ENCODE measurements at regions not wholly inside any gene's neighbourhood (a gene's known extent, or its start where the extent isn't known, plus 50 kb on each side); places are given as distances from the start of the nearest gene placed in this dataset.

- no TSS peak for BruUV-seq (replicated peaks)
- CTCF ChIA-PET, result no interaction called here
Observed at GRCh38 chr18:51936115-51936514, 403.9 kb upstream of the DCC start.

GRCh38 chr18:51941999-51942398 is 398.0 kb upstream of the DCC start:
- no peaks in the 10 kb centered on the region for H3K9me3 ChIP-seq (ENCODE audit: low read depth, low read length, poor library complexity, severe bottlenecking)
- ChIA-PET POLR2A (ENCODE audit: low non-redundant PET) (no interaction called here), CTCF (no interaction called here)
- DNase-seq (ENCODE audit: low spot score), result no peak
- H3K4me3 ChIP-seq (ENCODE audit: low read depth, low read length, poor library complexity, severe bottlenecking), result no peak overlapping the region
- TF ChIP-seq EZH2 (IDR thresholded peaks at IDR 0.05; ENCODE audit: borderline replicate concordance, low read depth, low read length, poor library complexity, severe bottlenecking) (no peak), CTCF (conservative IDR thresholded peaks at IDR 0.05; ENCODE audit: low read depth, low read length) (no peak)
- H3K4me1 ChIP-seq (ENCODE audit: insufficient read depth, low read length, poor library complexity, severe bottlenecking), result no peaks in the 10 kb centered on the region
- no peaks in the 10 kb centered on the region for H3K27me3 ChIP-seq (replicated peaks; ENCODE audit: insufficient read depth, low read depth, low read length, poor library complexity)
- BruUV-seq (replicated peaks), result no TSS peak
- intact Hi-C loops (cut with micrococcal nuclease; ENCODE audit: unreplicated experiment), result loop anchor here (2.0 kb wide), 1 partner anchor 21 kb away; no protein-coding TSS in a partner anchor
- H3K27ac ChIP-seq (ENCODE audit: low read depth, low read length, poor library complexity, severe bottlenecking), result no peak overlapping the region
- no peaks in the 10 kb centered on the region for H3K36me3 ChIP-seq (ENCODE audit: insufficient read depth, low read length, poor library complexity, severe bottlenecking)

More at GRCh38 chr18:51936115-51936514, 403.9 kb upstream of the DCC start:
- Histone ChIP-seq H3K36me3 (ENCODE audit: insufficient read depth, low read length, poor library complexity, severe bottlenecking) (no peaks in the 10 kb centered on the region), H3K27ac (ENCODE audit: low read depth, low read length, poor library complexity, severe bottlenecking) (no peak overlapping the region), H3K27me3 (replicated peaks; ENCODE audit: insufficient read depth, low read depth, low read length, poor library complexity) (no peaks in the 10 kb centered on the region), H3K4me1 (ENCODE audit: insufficient read depth, low read length, poor library complexity, severe bottlenecking) (no peaks in the 10 kb centered on the region), H3K4me3 (ENCODE audit: low read depth, low read length, poor library complexity, severe bottlenecking) (no peak overlapping the region), H3K9me3 (ENCODE audit: low read depth, low read length, poor library complexity, severe bottlenecking) (no peaks in the 10 kb centered on the region)
- POLR2A ChIA-PET (ENCODE audit: low non-redundant PET), result no interaction called here
- intact Hi-C loops (cut with micrococcal nuclease; ENCODE audit: unreplicated experiment), result no loop called here
- TF ChIP-seq EZH2 (IDR thresholded peaks at IDR 0.05; ENCODE audit: borderline replicate concordance, low read depth, low read length, poor library complexity, severe bottlenecking) (no peak), CTCF (conservative IDR thresholded peaks at IDR 0.05; ENCODE audit: low read depth, low read length) (no peak)
- no peak for DNase-seq (ENCODE audit: low spot score)

- Histone ChIP-seq H3K9me3 (ENCODE audit: low read depth, low read length, poor library complexity, severe bottlenecking) (no peaks in the 10 kb centered on the region), H3K4me1 (ENCODE audit: insufficient read depth, low read length, poor library complexity, severe bottlenecking) (no peaks in the 10 kb centered on the region), H3K27ac (ENCODE audit: low read depth, low read length, poor library complexity, severe bottlenecking) (no peak overlapping the region), H3K4me3 (ENCODE audit: low read depth, low read length, poor library complexity, severe bottlenecking) (no peak overlapping the region), H3K36me3 (ENCODE audit: insufficient read depth, low read length, poor library complexity, severe bottlenecking) (no peaks in the 10 kb centered on the region), H3K27me3 (replicated peaks; ENCODE audit: insufficient read depth, low read depth, low read length, poor library complexity) (no peaks in the 10 kb centered on the region)
- ChIA-PET CTCF (no interaction called here), POLR2A (ENCODE audit: low non-redundant PET) (no interaction called here)
- TF ChIP-seq CTCF (conservative IDR thresholded peaks at IDR 0.05; ENCODE audit: low read depth, low read length) (no peak), EZH2 (IDR thresholded peaks at IDR 0.05; ENCODE audit: borderline replicate concordance, low read depth, low read length, poor library complexity, severe bottlenecking) (no peak)
- no TSS peak for BruUV-seq (replicated peaks)
- intact Hi-C loops (cut with micrococcal nuclease; ENCODE audit: unreplicated experiment), result loop anchor here (2.0 kb wide), 1 partner anchor 22 kb away; no protein-coding TSS in a partner anchor
- no peak for DNase-seq (ENCODE audit: low spot score)
Observed at GRCh38 chr18:51943281-51943680, 396.7 kb upstream of the DCC start.

All from A673 (cell line).